ENCODE measurements at regions not wholly inside any gene's neighbourhood (a gene's known extent, or its start where the extent isn't known, plus 50 kb on each side); places are given as distances from the start of the nearest gene placed in this dataset.

DNA sequence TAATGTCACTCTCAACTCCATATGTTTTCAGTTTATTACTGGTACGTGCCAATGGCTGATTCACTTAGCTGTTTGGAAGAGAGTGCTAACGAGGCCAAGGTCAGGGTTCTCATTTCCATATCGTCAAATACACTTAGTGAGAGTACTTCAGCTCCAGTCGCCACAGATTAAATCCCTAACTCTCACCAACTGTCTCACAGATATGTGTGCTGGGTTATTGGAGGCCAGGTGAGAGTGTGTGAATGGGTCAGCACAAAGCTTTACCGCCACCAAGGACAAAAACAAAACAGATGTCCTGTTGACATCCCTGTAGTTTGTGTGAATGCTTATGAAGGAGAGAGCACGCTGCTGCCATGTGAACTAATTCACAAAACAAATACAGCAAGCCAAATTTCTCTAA lies 133.5 kb upstream of the TBL1XR1 start:
- Histone ChIP-seq H3K79me1 (ENCODE audit: low read depth, low read length) (no peaks in the 10 kb centered on the region), H3K36me3 (ENCODE audit: control insufficient read depth in 2 of 4, insufficient read depth in 4 of 4, low read length in 3 of 4) (no peaks in the 10 kb centered on the region), H3K14ac (ENCODE audit: insufficient read length) (no peak overlapping the region), H3K23ac (ENCODE audit: insufficient read length) (no peak overlapping the region), H3K27ac (ENCODE audit: low read depth, low read length) (no peak overlapping the region), H4K91ac (replicated peaks; ENCODE audit: insufficient read length, low read length) (no peak overlapping the region), H3K4ac (replicated peaks; ENCODE audit: insufficient read length, low read depth, low read length) (no peak overlapping the region), H3K9ac (replicated peaks in 1 of 4; ENCODE audit: extremely low read depth in 1 of 4, low read depth in 3 of 4, low read length in 3 of 4) (no peak overlapping the region), H3K79me2 (ENCODE audit: control insufficient read depth in 1 of 2, insufficient read depth in 2 of 2, low read length in 2 of 2) (no peaks in the 10 kb centered on the region), H3K18ac (ENCODE audit: extremely low read depth, low read length) (no peak overlapping the region), H3K4me2 (ENCODE audit: insufficient read depth in 1 of 2, low read depth in 2 of 2, low read length in 2 of 2) (no peak overlapping the region), H3K27me3 (replicated peaks in 1 of 4; ENCODE audit: control insufficient read depth in 3 of 4, extremely low read depth in 1 of 4, insufficient read depth in 3 of 4, low read length in 3 of 4) (no peaks in the 10 kb centered on the region), H2BK5ac (ENCODE audit: low read depth, low read length) (no peak overlapping the region), H3K4me1 (replicated peaks in 1 of 4; ENCODE audit: control insufficient read depth in 3 of 4, insufficient read depth in 4 of 4, low read length in 3 of 4) (no peaks in the 10 kb centered on the region), H3K56ac (replicated peaks; ENCODE audit: insufficient read length, low read depth, low read length) (no peak overlapping the region), H2BK120ac (replicated peaks; ENCODE audit: low read depth, low read length) (no peak overlapping the region), H3K23me2 (ENCODE audit: low read depth, low read length) (no peaks in the 10 kb centered on the region), H4K8ac (ENCODE audit: extremely low read depth, insufficient read depth, low read length) (no peak overlapping the region), H2AFZ (ENCODE audit: low read length) (no peak overlapping the region), H2BK12ac (ENCODE audit: low read depth, low read length) (no peak overlapping the region), H2BK15ac (ENCODE audit: low read length) (no peak overlapping the region), H2BK20ac (ENCODE audit: low read length) (no peak overlapping the region), H4K5ac (ENCODE audit: insufficient read length, low read depth, low read length) (no peak overlapping the region), H2AK5ac (ENCODE audit: low read depth, low read length) (no peak overlapping the region), H4K20me1 (replicated peaks in 1 of 2; ENCODE audit: control insufficient read depth in 1 of 2, insufficient read depth in 2 of 2, low read length in 2 of 2) (no peaks in the 10 kb centered on the region), H3K9me3 (ENCODE audit: insufficient read depth in 2 of 2, low read depth in 1 of 2, low read length in 1 of 2) (no peaks in the 10 kb centered on the region), H3K4me3 (ENCODE audit: extremely low read depth in 1 of 4, insufficient read depth in 2 of 4, low read depth in 3 of 4, low read length in 4 of 4) (no peak overlapping the region)
- ChIA-PET CTCF (ENCODE audit: partially characterized antibody) (interaction anchor here (0.6 kb wide), 1 partner anchor 97 kb away, joined by 3 read pairs; no protein-coding TSS in a partner anchor), POLR2A (ENCODE audit: partially characterized antibody) (no interaction called here)
- DNase-seq (ENCODE audit: low read depth in 1 of 2, low spot score in 2 of 2) (no peak), FAIRE-seq (no peak)
- 83% methylated on average over 6 of the region's 6 CpGs; no CpG with 5 or more reads in 1 of the 2 experiments for WGBS, 2 experiments (ENCODE audit: extremely low coverage in 1 of 2, insufficient coverage in 1 of 2, insufficient read length in 1 of 2, insufficient replicate concordance in 2 of 2, low coverage in 1 of 2, low lambda C conversion rate in 2 of 2, missing lambda C conversion rate in 1 of 2)
- TF ChIP-seq SUZ12 (IDR thresholded peaks at IDR 0.05; ENCODE audit: low read length) = no peak
- no peak for TF ChIP-seq GABPA (IDR thresholded peaks at IDR 0.05; ENCODE audit: borderline replicate concordance, insufficient read depth, low read length)
- no peak for TF ChIP-seq CBX8 (IDR thresholded peaks at IDR 0.05; ENCODE audit: borderline replicate concordance, low read depth, low read length)
- TF ChIP-seq CREB1 (IDR thresholded peaks at IDR 0.05) = no peak
- no peak for TF ChIP-seq SRF (IDR thresholded peaks at IDR 0.05; ENCODE audit: low read depth, low read length)
- TF ChIP-seq SP4 (IDR thresholded peaks at IDR 0.05; ENCODE audit: low read length) = no peak
- no peak for TF ChIP-seq EZH2 (IDR thresholded peaks at IDR 0.05; ENCODE audit: low read depth, low read length, severe bottlenecking)
- TF ChIP-seq, protein P1, sequence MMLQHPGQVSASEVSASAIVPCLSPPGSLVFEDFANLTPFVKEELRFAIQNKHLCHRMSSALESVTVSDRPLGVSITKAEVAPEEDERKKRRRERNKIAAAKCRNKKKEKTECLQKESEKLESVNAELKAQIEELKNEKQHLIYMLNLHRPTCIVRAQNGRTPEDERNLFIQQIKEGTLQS (IDR thresholded peaks at IDR 0.05; ENCODE audit: insufficient read depth, low read depth, low read length) = no peak
- TF ChIP-seq NANOG (IDR thresholded peaks at IDR 0.05; ENCODE audit: insufficient read depth, low read depth, low read length, poor library complexity, severe bottlenecking) = no peak
- TF ChIP-seq BCL11A (IDR thresholded peaks at IDR 0.05; ENCODE audit: low read depth in 2 of 2, low read length in 2 of 2) = no peak
- no peak for TF ChIP-seq HDAC6 (IDR thresholded peaks at IDR 0.05; ENCODE audit: low read depth, low read length)
- TF ChIP-seq NRF1 (IDR thresholded peaks at IDR 0.05; ENCODE audit: low read depth, low read length) = no peak
- TF ChIP-seq TBP (IDR thresholded peaks at IDR 0.05; ENCODE audit: low read depth, low read length) = no peak
- no peak for TF ChIP-seq CHD2 (IDR thresholded peaks at IDR 0.05; ENCODE audit: low read length)
- no peak for TF ChIP-seq SIN3A (conservative IDR thresholded peaks at IDR 0.05 in 1 of 2, IDR thresholded peaks at IDR 0.05 in 1 of 2; ENCODE audit: low read depth in 1 of 2, low read length in 2 of 2)
